ENCODE measurements at regions not wholly inside any gene's neighbourhood (a gene's known extent, or its start where the extent isn't known, plus 50 kb on each side); places are given as distances from the start of the nearest gene placed in this dataset.

DNA sequence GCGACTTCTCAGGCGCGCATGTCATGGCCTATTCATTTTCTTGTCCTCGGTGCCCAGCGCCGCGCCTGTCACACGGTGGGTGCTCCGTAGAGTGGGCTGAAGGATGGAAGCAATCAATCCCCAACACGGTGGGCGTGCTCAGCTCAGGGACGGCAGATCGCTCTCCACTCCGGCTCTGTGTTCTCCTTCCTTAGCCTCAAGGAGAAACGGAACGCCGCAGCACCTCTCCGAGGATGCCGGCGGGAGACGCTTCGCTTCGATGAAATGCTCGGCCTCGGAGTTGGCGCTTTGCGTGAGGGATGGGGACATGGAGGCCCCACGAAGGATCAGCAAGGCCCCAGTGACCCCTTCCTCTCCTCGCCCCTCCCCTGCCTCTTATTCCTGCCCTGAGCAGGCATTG is 199.5 kb downstream of the C9orf50 start:
- TF ChIP-seq, protein P1, sequence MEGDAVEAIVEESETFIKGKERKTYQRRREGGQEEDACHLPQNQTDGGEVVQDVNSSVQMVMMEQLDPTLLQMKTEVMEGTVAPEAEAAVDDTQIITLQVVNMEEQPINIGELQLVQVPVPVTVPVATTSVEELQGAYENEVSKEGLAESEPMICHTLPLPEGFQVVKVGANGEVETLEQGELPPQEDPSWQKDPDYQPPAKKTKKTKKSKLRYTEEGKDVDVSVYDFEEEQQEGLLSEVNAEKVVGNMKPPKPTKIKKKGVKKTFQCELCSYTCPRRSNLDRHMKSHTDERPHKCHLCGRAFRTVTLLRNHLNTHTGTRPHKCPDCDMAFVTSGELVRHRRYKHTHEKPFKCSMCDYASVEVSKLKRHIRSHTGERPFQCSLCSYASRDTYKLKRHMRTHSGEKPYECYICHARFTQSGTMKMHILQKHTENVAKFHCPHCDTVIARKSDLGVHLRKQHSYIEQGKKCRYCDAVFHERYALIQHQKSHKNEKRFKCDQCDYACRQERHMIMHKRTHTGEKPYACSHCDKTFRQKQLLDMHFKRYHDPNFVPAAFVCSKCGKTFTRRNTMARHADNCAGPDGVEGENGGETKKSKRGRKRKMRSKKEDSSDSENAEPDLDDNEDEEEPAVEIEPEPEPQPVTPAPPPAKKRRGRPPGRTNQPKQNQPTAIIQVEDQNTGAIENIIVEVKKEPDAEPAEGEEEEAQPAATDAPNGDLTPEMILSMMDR (IDR thresholded peaks at IDR 0.05) = no peak
- TF ChIP-seq EP300 (IDR thresholded peaks at IDR 0.05) = no peak
- TF ChIP-seq POLR2AphosphoS5 (IDR thresholded peaks at IDR 0.05) = no peak
